C4-2B (cell line): ENCODE measurements at regions not wholly inside any gene's neighbourhood (a gene's known extent, or its start where the extent isn't known, plus 50 kb on each side); places are given as distances from the start of the nearest gene placed in this dataset.
"Not testable (repeated sequence)": the region's sequence is repeated elsewhere in the genome, so short reads cannot be mapped to it uniquely, and the experiment has no call there.

Experiments used
- ZFX ChIP-seq: fragments of 450-650 bp; IDR thresholded peaks from 2 replicates; pipeline ENCODE4 v1.6.1; 2017
- TF ChIP-seq, protein P1 (sequence below): fragments of 450-650 bp; conservative IDR thresholded peaks from 2 replicates; pipeline ENCODE4 v1.5.1; 2017; ENCODE audit warnings: mild to moderate bottlenecking

GRCh38 chr1:45272267-45272666, 54.4 kb upstream of the HPDL start:
- TF ChIP-seq, protein P1, sequence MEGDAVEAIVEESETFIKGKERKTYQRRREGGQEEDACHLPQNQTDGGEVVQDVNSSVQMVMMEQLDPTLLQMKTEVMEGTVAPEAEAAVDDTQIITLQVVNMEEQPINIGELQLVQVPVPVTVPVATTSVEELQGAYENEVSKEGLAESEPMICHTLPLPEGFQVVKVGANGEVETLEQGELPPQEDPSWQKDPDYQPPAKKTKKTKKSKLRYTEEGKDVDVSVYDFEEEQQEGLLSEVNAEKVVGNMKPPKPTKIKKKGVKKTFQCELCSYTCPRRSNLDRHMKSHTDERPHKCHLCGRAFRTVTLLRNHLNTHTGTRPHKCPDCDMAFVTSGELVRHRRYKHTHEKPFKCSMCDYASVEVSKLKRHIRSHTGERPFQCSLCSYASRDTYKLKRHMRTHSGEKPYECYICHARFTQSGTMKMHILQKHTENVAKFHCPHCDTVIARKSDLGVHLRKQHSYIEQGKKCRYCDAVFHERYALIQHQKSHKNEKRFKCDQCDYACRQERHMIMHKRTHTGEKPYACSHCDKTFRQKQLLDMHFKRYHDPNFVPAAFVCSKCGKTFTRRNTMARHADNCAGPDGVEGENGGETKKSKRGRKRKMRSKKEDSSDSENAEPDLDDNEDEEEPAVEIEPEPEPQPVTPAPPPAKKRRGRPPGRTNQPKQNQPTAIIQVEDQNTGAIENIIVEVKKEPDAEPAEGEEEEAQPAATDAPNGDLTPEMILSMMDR, result not testable (repeated sequence)
- not testable (repeated sequence) for TF ChIP-seq ZFX
